HEK293 (cell line): ENCODE measurements at regions not wholly inside any gene's neighbourhood (a gene's known extent, or its start where the extent isn't known, plus 50 kb on each side); places are given as distances from the start of the nearest gene placed in this dataset.

Experiments used
- CTCF ChIA-PET: fragments of 350-600 bp; formaldehyde crosslinking; extraction: SDS; loops from one replicate; lab custom pipeline; 2021; ENCODE audit warnings: antibody characterized with exemption; lab: Yijun Ruan, JAX
- POLR2A ChIA-PET: fragments of 300-600 bp; formaldehyde crosslinking; extraction: SDS; loops from one replicate; lab custom pipeline; 2020; ENCODE audit warnings: antibody characterized with exemption, inconsistent platforms; lab: Yijun Ruan, JAX
- H3K27ac ChIP-seq: fragments of 200-500 bp; sonication (Bioruptor generic); 2 replicates; pipeline ENCODE4 v1.5.1; 2014; ENCODE audit warnings: low read depth, low read length, control low read depth, inconsistent platforms; ENCODE audit errors: extremely low read depth
- H3K36me3 ChIP-seq, 2 experiments: fragments of 200-500 bp in 1 of 2; sonication (Bioruptor generic) in 1 of 2; 1 replicate in 1 of 2; 2 replicates in 1 of 2; pipeline ENCODE4 v1.5.1; 2014 to 2017; ENCODE audit warnings: inconsistent platforms in 2 of 2, low read length in 2 of 2; ENCODE audit not compliant: control insufficient read depth in 2 of 2, insufficient read depth in 1 of 2
- H3K4me1 ChIP-seq: fragments of 200-500 bp; sonication (Bioruptor generic); 2 replicates; pipeline ENCODE4 v1.5.1; 2014; ENCODE audit warnings: mild to moderate bottlenecking, low read length, inconsistent platforms; ENCODE audit not compliant: control insufficient read depth, insufficient read depth
- H3K4me3 ChIP-seq: 2 replicates; pipeline ENCODE4 v1.5.1; 2011; ENCODE audit warnings: low read depth, mild to moderate bottlenecking, control low read depth, low read length, moderate library complexity
- H3K9me3 ChIP-seq: fragments of 200-500 bp; sonication (Bioruptor generic); 2 replicates; pipeline ENCODE4 v1.5.1; 2014; ENCODE audit warnings: low read depth, low read length, inconsistent platforms; ENCODE audit not compliant: control insufficient read depth, insufficient read depth
- KLF1 ChIP-seq: fragments of 450-650 bp; formaldehyde crosslinking; IDR thresholded peaks from 2 replicates; pipeline ENCODE4 v1.5.1; 2016; ENCODE audit warnings: missing biosample characterization, missing genetic modification characterization
- PATZ1 ChIP-seq: fragments of 450-650 bp; formaldehyde crosslinking; IDR thresholded peaks from 2 replicates; pipeline ENCODE4 v1.5.1; 2016; ENCODE audit warnings: missing biosample characterization, missing genetic modification characterization
- RBAK ChIP-seq: fragments of 450-650 bp; formaldehyde crosslinking; IDR thresholded peaks from 2 replicates; pipeline ENCODE4 v1.5.1; 2016; ENCODE audit warnings: missing biosample characterization, missing genetic modification characterization
- SP7 ChIP-seq: fragments of 450-650 bp; formaldehyde crosslinking; IDR thresholded peaks from 2 replicates; pipeline ENCODE4 v1.5.1; 2016; ENCODE audit warnings: missing biosample characterization, missing genetic modification characterization
- TCF7L2 ChIP-seq: IDR thresholded peaks from 2 replicates; pipeline ENCODE4 v1.6.1; 2011; ENCODE audit warnings: low read depth, mild to moderate bottlenecking, inconsistent platforms, low read length, moderate library complexity, borderline replicate concordance
- WT1 ChIP-seq: fragments of 450-650 bp; formaldehyde crosslinking; IDR thresholded peaks from 2 replicates; pipeline ENCODE4 v1.5.1; 2016; ENCODE audit warnings: missing biosample characterization, missing genetic modification characterization
- ZBTB6 ChIP-seq: fragments of 450-650 bp; formaldehyde crosslinking; IDR thresholded peaks from 2 replicates; pipeline ENCODE4 v1.5.1; 2017; ENCODE audit warnings: missing biosample characterization, missing genetic modification characterization
- ZBTB7A ChIP-seq: fragments of 450-650 bp; formaldehyde crosslinking; IDR thresholded peaks from 2 replicates; pipeline ENCODE4 v1.5.1; 2016; ENCODE audit warnings: low read depth, missing biosample characterization, missing genetic modification characterization
- ZNF140 ChIP-seq: fragments of 450-650 bp; formaldehyde crosslinking; IDR thresholded peaks from 2 replicates; pipeline ENCODE4 v1.5.1; 2016; ENCODE audit warnings: missing biosample characterization, missing genetic modification characterization
- ZNF146 ChIP-seq: fragments of 450-650 bp; formaldehyde crosslinking; IDR thresholded peaks from 2 replicates; pipeline ENCODE4 v1.5.1; 2016; ENCODE audit warnings: missing biosample characterization, missing genetic modification characterization
- ZNF202 ChIP-seq: fragments of 450-650 bp; formaldehyde crosslinking; IDR thresholded peaks from 2 replicates; pipeline ENCODE4 v1.5.1; 2016; ENCODE audit warnings: missing biosample characterization, missing genetic modification characterization, borderline replicate concordance
- ZNF274 ChIP-seq, 2 experiments: fragments of 200-500 bp in 1 of 2; fragments of 450-650 bp in 1 of 2; sonication (Bioruptor generic) in 1 of 2; formaldehyde crosslinking in 1 of 2; IDR thresholded peaks; 2 replicates each; pipeline versions ENCODE4 v1.5.1 to v1.6.1; 2014 to 2016; ENCODE audit warnings: borderline replicate concordance in 1 of 2, inconsistent platforms in 1 of 2, low read length in 1 of 2, missing biosample characterization in 1 of 2, missing genetic modification characterization in 1 of 2
- ZNF394 ChIP-seq: fragments of 450-650 bp; formaldehyde crosslinking; IDR thresholded peaks from 2 replicates; pipeline ENCODE4 v1.5.1; 2016; ENCODE audit warnings: missing biosample characterization, missing genetic modification characterization, mild to moderate bottlenecking, moderate library complexity, borderline replicate concordance
- ZNF404 ChIP-seq: fragments of 450-650 bp; formaldehyde crosslinking; IDR thresholded peaks from 2 replicates; pipeline ENCODE4 v1.5.1; 2017; ENCODE audit warnings: missing biosample characterization, missing genetic modification characterization
- ZNF501 ChIP-seq: fragments of 450-650 bp; formaldehyde crosslinking; IDR thresholded peaks from 2 replicates; pipeline ENCODE4 v1.5.1; 2016; ENCODE audit warnings: missing biosample characterization, missing genetic modification characterization
- ZNF561 ChIP-seq: fragments of 450-650 bp; IDR thresholded peaks from 2 replicates; pipeline ENCODE4 v1.5.1; 2018; ENCODE audit warnings: missing biosample characterization, missing genetic modification characterization, borderline replicate concordance
- ZNF580 ChIP-seq: fragments of 450-650 bp; formaldehyde crosslinking; IDR thresholded peaks from 2 replicates; pipeline ENCODE4 v1.5.1; 2016; ENCODE audit warnings: missing biosample characterization, missing genetic modification characterization
- ZNF623 ChIP-seq: fragments of 450-650 bp; formaldehyde crosslinking; IDR thresholded peaks from 2 replicates; pipeline ENCODE4 v1.5.1; 2016; ENCODE audit warnings: missing biosample characterization, missing genetic modification characterization
- ZNF626 ChIP-seq: fragments of 450-650 bp; sonication (Bioruptor Pico); formaldehyde crosslinking; IDR thresholded peaks from 2 replicates; pipeline ENCODE4 v1.5.1; 2018; ENCODE audit warnings: missing biosample characterization, missing genetic modification characterization, inconsistent platforms
- ZNF701 ChIP-seq: fragments of 450-650 bp; formaldehyde crosslinking; IDR thresholded peaks from 2 replicates; pipeline ENCODE4 v1.5.1; 2016; ENCODE audit warnings: missing biosample characterization, missing genetic modification characterization
- ZNF830 ChIP-seq: fragments of 450-650 bp; IDR thresholded peaks from 2 replicates; pipeline ENCODE4 v1.5.0; 2018; ENCODE audit warnings: missing biosample characterization, missing genetic modification characterization, low read depth, mild to moderate bottlenecking, moderate library complexity
- ZSCAN16 ChIP-seq: fragments of 450-650 bp; formaldehyde crosslinking; IDR thresholded peaks from 2 replicates; pipeline ENCODE4 v1.5.1; 2016; ENCODE audit warnings: missing biosample characterization, missing genetic modification characterization
- ZSCAN5A ChIP-seq: fragments of 450-650 bp; formaldehyde crosslinking; IDR thresholded peaks from 2 replicates; pipeline ENCODE4 v1.5.1; 2016; ENCODE audit warnings: missing biosample characterization, missing genetic modification characterization
- TF ChIP-seq, protein P1 (sequence below): fragments of 450-650 bp; formaldehyde crosslinking; IDR thresholded peaks from 2 replicates; pipeline ENCODE4 v1.5.1; 2016; ENCODE audit warnings: missing biosample characterization, missing genetic modification characterization

GRCh38 chr5:124819201-124819600, 72.8 kb upstream of the ZNF608 start:
- ChIA-PET CTCF (no interaction called here), POLR2A (no interaction called here)
- Histone ChIP-seq H3K4me1 (peaks cover 10% of the 10 kb centered on the region), H3K27ac (no peak overlapping the region), H3K4me3 (no peak overlapping the region), H3K36me3 (no peaks in the 10 kb centered on the region), H3K9me3 (no peaks in the 10 kb centered on the region)
- TF ChIP-seq ZNF561 = no peak
- no peak for TF ChIP-seq ZSCAN16 (tag by site-specific recombination)
- no peak for TF ChIP-seq ZNF580 (tag by site-specific recombination)
- TF ChIP-seq ZBTB6 (tag by site-specific recombination) = no peak
- no peak for TF ChIP-seq ZNF274 (IDR thresholded peaks at IDR 0.05; ENCODE audit: low read length)
- no peak for TF ChIP-seq ZNF274 (tag by site-specific recombination; IDR thresholded peaks at IDR 0.05; ENCODE audit: borderline replicate concordance)
- TF ChIP-seq ZNF830 = no peak
- TF ChIP-seq, protein P1, sequence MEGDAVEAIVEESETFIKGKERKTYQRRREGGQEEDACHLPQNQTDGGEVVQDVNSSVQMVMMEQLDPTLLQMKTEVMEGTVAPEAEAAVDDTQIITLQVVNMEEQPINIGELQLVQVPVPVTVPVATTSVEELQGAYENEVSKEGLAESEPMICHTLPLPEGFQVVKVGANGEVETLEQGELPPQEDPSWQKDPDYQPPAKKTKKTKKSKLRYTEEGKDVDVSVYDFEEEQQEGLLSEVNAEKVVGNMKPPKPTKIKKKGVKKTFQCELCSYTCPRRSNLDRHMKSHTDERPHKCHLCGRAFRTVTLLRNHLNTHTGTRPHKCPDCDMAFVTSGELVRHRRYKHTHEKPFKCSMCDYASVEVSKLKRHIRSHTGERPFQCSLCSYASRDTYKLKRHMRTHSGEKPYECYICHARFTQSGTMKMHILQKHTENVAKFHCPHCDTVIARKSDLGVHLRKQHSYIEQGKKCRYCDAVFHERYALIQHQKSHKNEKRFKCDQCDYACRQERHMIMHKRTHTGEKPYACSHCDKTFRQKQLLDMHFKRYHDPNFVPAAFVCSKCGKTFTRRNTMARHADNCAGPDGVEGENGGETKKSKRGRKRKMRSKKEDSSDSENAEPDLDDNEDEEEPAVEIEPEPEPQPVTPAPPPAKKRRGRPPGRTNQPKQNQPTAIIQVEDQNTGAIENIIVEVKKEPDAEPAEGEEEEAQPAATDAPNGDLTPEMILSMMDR (tag by site-specific recombination) = no peak
- no peak for TF ChIP-seq ZNF146 (tag by site-specific recombination)
- no peak for TF ChIP-seq ZNF501 (tag by site-specific recombination)
- no peak for TF ChIP-seq ZNF404
- TF ChIP-seq ZNF394 (tag by site-specific recombination) = no peak
- TF ChIP-seq KLF1 = no peak
- TF ChIP-seq ZNF626 = no peak
- TF ChIP-seq ZNF140 (tag by site-specific recombination) = no peak
- TF ChIP-seq ZNF701 (tag by site-specific recombination) = no peak
- TF ChIP-seq ZSCAN5A (tag by site-specific recombination) = no peak
- TF ChIP-seq ZBTB7A = no peak
- TF ChIP-seq, all 188 proteins: peak for 0

- ChIA-PET POLR2A (no interaction called here), CTCF (no interaction called here)
- TF ChIP-seq PATZ1 (tag by site-specific recombination) = no peak
- no peak for TF ChIP-seq WT1 (tag by site-specific recombination)
- TF ChIP-seq ZNF202 = no peak
- no peak for TF ChIP-seq ZNF623 (tag by site-specific recombination)
- no peak for TF ChIP-seq TCF7L2
- TF ChIP-seq SP7 (tag by site-specific recombination) = peak; percentile 44; the same call in 1 of the 2 replicates
- no peak for TF ChIP-seq RBAK (tag by site-specific recombination)
- Histone ChIP-seq H3K4me3 (no peak overlapping the region), H3K36me3 (no peaks in the 10 kb centered on the region), H3K9me3 (no peaks in the 10 kb centered on the region), H3K4me1 (peaks cover 21% of the 10 kb centered on the region), H3K27ac (no peak overlapping the region)
Observed at GRCh38 chr5:124822647-124823046, 76.2 kb upstream of the ZNF608 start.
